HG03139 (cell line): ENCODE measurements at regions not wholly inside any gene's neighbourhood (a gene's known extent, or its start where the extent isn't known, plus 50 kb on each side); places are given as distances from the start of the nearest gene placed in this dataset.

Experiments
- ATAC-seq: cut with Tn5 transposase; IDR thresholded peaks from one replicate; pipeline ENCODE4 v1.9.1; 2021; ENCODE audit not compliant: unreplicated experiment

- ATAC-seq = no peak
These were observed 695.1 kb upstream of the CITED2 start for GRCh38 chr6:140069576-140069975.

GRCh38 chr6:140068801-140069200 is 694.4 kb upstream of the CITED2 start:
- ATAC-seq = no peak

GRCh38 chr6:140064366-140064765 is 689.9 kb upstream of the CITED2 start:
- no peak for ATAC-seq

- no peak for ATAC-seq
These were observed 688.6 kb upstream of the CITED2 start for GRCh38 chr6:140063021-140063399.

- no peak for ATAC-seq
These were observed 687.9 kb upstream of the CITED2 start for GRCh38 chr6:140062043-140063020.

GRCh38 chr6:140061110-140062042 is 686.9 kb upstream of the CITED2 start:
- no peak for ATAC-seq

- ATAC-seq = no peak
These were observed 685.5 kb upstream of the CITED2 start for GRCh38 chr6:140059947-140060346.

GRCh38 chr6:140058863-140059262 is 684.4 kb upstream of the CITED2 start:
- ATAC-seq = no peak

GRCh38 chr6:140052736-140053729 is 678.6 kb upstream of the CITED2 start:
- ATAC-seq = no peak

GRCh38 chr6:140051521-140052512 is 677.4 kb upstream of the CITED2 start:
- ATAC-seq = no peak

- no peak for ATAC-seq
These were observed 675.9 kb upstream of the CITED2 start for GRCh38 chr6:140050101-140050995.

GRCh38 chr6:140049251-140049650 is 674.8 kb upstream of the CITED2 start:
- ATAC-seq = no peak

GRCh38 chr6:140048202-140048790 is 673.8 kb upstream of the CITED2 start:
- no peak for ATAC-seq

- no peak for ATAC-seq
These were observed 672.9 kb upstream of the CITED2 start for GRCh38 chr6:140047321-140047720.

GRCh38 chr6:140046016-140046632 is 671.7 kb upstream of the CITED2 start:
- ATAC-seq = no peak

- ATAC-seq = no peak
These were observed 670.7 kb upstream of the CITED2 start for GRCh38 chr6:140045116-140045515.

- no peak for ATAC-seq
These were observed 670.2 kb upstream of the CITED2 start for GRCh38 chr6:140044626-140045025.
